ENCODE measurements at regions not wholly inside any gene's neighbourhood (a gene's known extent, or its start where the extent isn't known, plus 50 kb on each side); places are given as distances from the start of the nearest gene placed in this dataset.

DNA sequence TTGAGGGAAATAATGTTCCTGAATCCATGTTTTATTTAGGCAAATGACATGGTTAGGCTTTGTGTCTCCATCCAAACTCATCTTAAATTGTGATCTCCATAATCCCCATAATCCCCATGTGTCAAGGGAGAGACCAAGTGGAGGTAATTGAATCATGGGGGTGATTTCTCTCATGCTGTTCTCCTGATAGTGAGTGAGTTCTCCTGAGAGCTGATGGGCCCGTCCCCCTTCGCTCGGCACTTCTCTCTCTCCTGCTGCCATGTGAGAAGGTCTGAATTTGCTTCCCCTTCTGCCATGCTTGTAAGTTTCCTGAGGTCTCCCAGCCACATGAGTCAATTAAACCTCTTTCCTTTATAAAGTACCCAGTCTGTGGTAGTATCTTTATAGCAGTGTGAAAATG is 563.0 kb upstream of the NR3C2 start:
- Histone ChIP-seq H3K27ac (ENCODE audit: low read depth, low read length, severe bottlenecking) (no peak overlapping the region), H3K4me1 (ENCODE audit: control insufficient read depth, insufficient read depth, low read length, poor library complexity, severe bottlenecking) (no peaks in the 10 kb centered on the region), H3K4me3 (ENCODE audit: extremely low read depth, insufficient read depth, low read length, poor library complexity, severe bottlenecking) (no peak overlapping the region), H3K9me3 (ENCODE audit: control insufficient read depth, low read length) (no peaks in the 10 kb centered on the region), H3K36me3 (ENCODE audit: control insufficient read depth, insufficient read depth, low read length) (no peaks in the 10 kb centered on the region)
- WGBS, 2 experiments (ENCODE audit: insufficient coverage in 2 of 2), result 100% methylated on average over 1 of the region's 3 CpGs; no CpG with 5 or more reads in 1 of the 2 experiments

DNA sequence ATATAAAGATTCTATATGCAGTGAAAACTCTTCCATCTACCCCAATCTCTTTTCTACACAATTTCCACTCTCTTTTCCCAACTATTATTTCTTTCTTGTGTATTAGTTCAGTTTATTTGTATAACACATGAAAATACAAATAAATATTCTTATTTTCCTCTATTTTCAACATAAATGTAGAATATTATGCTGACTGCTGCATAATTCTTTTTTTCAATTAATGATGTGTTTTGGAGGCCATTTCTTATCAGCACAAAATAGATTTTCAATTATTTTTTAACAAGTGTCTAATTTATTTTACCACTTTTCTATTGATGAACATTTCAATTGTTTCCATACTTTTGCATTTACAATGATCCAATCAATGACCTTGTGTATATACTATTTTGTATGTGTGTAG is 557.7 kb upstream of the NR3C2 start:
- H3K4me1 ChIP-seq (ENCODE audit: control insufficient read depth, insufficient read depth, low read length, poor library complexity, severe bottlenecking), result no peaks in the 10 kb centered on the region
- H3K27ac ChIP-seq (ENCODE audit: low read depth, low read length, severe bottlenecking), result no peak overlapping the region
- no peak overlapping the region for H3K4me3 ChIP-seq (ENCODE audit: extremely low read depth, insufficient read depth, low read length, poor library complexity, severe bottlenecking)

DNA sequence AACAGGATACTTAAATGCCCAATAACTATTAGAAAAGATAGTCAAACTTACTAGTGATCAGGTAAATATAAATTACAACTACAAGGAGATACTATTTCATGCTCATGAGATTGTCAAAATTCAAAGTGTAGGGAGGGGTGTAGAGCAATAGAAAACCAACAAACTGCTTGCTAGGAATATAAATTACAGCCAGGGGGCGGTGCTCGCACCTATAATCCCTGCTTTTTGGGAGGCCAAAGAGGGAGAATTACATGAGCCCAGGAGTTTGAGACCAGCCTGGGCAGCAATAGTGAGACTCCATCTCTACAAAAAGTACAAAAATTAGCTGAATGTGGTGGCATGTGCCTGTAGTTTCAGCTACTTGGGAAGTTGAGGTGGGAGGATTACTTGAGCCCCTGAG is 556.5 kb upstream of the NR3C2 start:
- no peaks in the 10 kb centered on the region for H3K4me1 ChIP-seq (ENCODE audit: control insufficient read depth, insufficient read depth, low read length, poor library complexity, severe bottlenecking)
- 0 to 38% methylated on average over 1 to 2 of the region's 2 CpGs for WGBS, 2 experiments (ENCODE audit: insufficient coverage in 2 of 2)
- H3K27ac ChIP-seq (ENCODE audit: low read depth, low read length, severe bottlenecking), result no peak overlapping the region

More for the DNA sequence above, 557.7 kb upstream of the NR3C2 start:
- no peaks in the 10 kb centered on the region for H3K9me3 ChIP-seq (ENCODE audit: control insufficient read depth, low read length)
- H3K36me3 ChIP-seq (ENCODE audit: control insufficient read depth, insufficient read depth, low read length), result no peaks in the 10 kb centered on the region

DNA sequence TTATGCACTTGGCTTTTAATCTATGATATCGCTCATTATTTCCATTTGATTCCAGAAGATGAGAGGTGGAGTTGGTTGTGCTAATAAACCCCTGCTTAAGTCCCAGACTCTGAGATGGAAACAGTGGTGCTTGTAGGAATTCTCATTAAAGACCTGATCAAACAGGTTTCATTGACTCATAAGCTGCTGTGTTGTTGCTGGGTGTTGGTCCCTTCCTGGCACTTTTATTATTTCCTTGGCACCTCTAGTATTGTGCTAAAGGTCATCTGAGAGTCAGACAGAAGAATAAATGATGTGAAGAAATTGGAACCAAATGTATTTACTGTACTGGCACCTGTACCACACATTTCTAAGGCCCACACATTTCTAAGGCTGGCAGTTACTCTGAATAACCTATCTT is 544.7 kb upstream of the NR3C2 start:
- Histone ChIP-seq H3K36me3 (ENCODE audit: control insufficient read depth, insufficient read depth, low read length) (no peaks in the 10 kb centered on the region), H3K4me1 (ENCODE audit: control insufficient read depth, insufficient read depth, low read length, poor library complexity, severe bottlenecking) (no peaks in the 10 kb centered on the region), H3K4me3 (ENCODE audit: extremely low read depth, insufficient read depth, low read length, poor library complexity, severe bottlenecking) (no peak overlapping the region), H3K27ac (ENCODE audit: low read depth, low read length, severe bottlenecking) (no peak overlapping the region), H3K9me3 (ENCODE audit: control insufficient read depth, low read length) (no peaks in the 10 kb centered on the region)
- WGBS, 2 experiments (ENCODE audit: insufficient coverage in 2 of 2), result no CpG with 5 or more reads among the region's 1 CpG

More for the DNA sequence above, 556.5 kb upstream of the NR3C2 start:
- Histone ChIP-seq H3K4me3 (ENCODE audit: extremely low read depth, insufficient read depth, low read length, poor library complexity, severe bottlenecking) (no peak overlapping the region), H3K36me3 (ENCODE audit: control insufficient read depth, insufficient read depth, low read length) (no peaks in the 10 kb centered on the region), H3K9me3 (ENCODE audit: control insufficient read depth, low read length) (no peaks in the 10 kb centered on the region)

DNA sequence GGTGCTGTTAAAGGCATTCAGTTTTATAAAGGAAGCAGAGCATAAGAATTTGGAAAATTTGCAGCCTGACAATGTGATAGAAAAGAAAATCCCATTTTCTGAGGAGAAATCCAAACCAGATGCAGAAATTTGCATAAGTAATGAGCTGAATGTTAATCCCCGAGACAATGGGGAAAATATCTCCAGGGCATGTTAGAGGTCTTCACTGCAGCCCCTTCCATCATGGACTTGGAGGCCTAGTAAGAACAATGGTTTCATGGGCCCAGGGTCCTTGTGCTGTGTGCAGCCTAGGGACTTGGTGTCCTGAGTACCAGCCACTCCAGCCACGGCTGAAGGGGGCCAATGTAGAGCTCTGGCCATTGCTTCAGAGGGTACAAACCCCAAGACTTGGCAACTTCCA is 542.7 kb upstream of the NR3C2 start:
- Histone ChIP-seq H3K9me3 (ENCODE audit: control insufficient read depth, low read length) (no peaks in the 10 kb centered on the region), H3K4me1 (ENCODE audit: control insufficient read depth, insufficient read depth, low read length, poor library complexity, severe bottlenecking) (no peaks in the 10 kb centered on the region)
- 95 to 100% methylated on average over 2 of the region's 2 CpGs for WGBS, 2 experiments (ENCODE audit: insufficient coverage in 2 of 2)

DNA sequence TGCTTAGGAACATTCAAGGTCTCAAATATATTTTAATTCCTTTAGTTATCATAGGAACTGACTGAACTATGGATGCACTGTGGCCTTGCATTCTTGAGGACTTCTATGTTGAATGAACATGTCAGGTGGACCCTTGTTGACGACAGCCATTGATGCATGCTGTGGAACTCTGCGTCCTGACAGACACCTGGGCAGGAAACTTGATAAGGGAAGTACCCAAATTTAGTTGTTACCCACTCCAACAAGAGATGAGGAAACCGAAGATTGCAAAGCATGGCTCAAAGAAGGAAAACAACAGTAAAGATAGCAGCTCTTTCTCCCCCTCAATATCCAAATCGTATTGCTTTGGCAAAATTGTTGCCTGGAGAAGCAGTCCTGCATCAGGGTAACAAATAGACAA is 540.0 kb upstream of the NR3C2 start:
- Histone ChIP-seq H3K36me3 (ENCODE audit: control insufficient read depth, insufficient read depth, low read length) (no peaks in the 10 kb centered on the region), H3K9me3 (ENCODE audit: control insufficient read depth, low read length) (no peaks in the 10 kb centered on the region), H3K4me3 (ENCODE audit: extremely low read depth, insufficient read depth, low read length, poor library complexity, severe bottlenecking) (no peak overlapping the region), H3K4me1 (ENCODE audit: control insufficient read depth, insufficient read depth, low read length, poor library complexity, severe bottlenecking) (no peaks in the 10 kb centered on the region), H3K27ac (ENCODE audit: low read depth, low read length, severe bottlenecking) (no peak overlapping the region)
- WGBS, 2 experiments (ENCODE audit: insufficient coverage in 2 of 2), result 94 to 100% methylated on average over 1 to 3 of the region's 4 CpGs

More for the DNA sequence above, 542.7 kb upstream of the NR3C2 start:
- Histone ChIP-seq H3K27ac (ENCODE audit: low read depth, low read length, severe bottlenecking) (no peak overlapping the region), H3K36me3 (ENCODE audit: control insufficient read depth, insufficient read depth, low read length) (no peaks in the 10 kb centered on the region), H3K4me3 (ENCODE audit: extremely low read depth, insufficient read depth, low read length, poor library complexity, severe bottlenecking) (no peak overlapping the region)

DNA sequence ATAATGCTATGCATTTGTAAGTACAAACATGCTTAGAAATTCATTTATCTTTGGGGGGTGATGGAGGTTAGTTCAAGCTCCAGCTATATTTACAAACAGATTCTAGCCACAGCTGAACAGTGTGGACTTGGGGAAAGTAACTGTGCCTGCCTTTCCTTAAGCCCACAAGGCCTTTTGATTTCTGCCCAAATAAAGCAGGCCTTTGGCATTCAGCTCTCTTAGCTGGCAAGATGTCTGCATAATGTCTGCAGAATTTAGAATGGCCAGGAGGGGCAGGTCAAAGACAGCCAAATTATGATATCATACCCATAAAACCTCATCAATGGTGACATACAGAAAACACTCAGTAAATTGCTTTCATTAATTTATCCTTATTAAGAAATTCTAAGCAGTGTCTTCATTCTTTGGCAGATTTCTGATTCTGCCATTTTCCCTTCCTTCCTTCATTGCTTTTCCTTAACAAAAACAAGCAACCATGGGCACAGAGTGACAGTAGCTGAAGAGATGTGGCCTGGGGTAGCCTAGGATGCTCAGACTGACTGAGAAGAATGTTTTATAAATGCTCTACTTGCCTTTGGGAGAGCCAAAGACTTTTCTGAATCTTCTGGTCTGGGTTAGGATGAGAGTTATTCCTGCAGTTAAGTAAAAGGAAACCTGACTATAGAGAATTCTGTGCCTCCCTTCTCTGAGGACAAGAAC is 538.7 kb upstream of the NR3C2 start:
- Histone ChIP-seq H3K9me3 (ENCODE audit: control insufficient read depth, low read length) (no peaks in the 10 kb centered on the region), H3K4me1 (ENCODE audit: control insufficient read depth, insufficient read depth, low read length, poor library complexity, severe bottlenecking) (no peaks in the 10 kb centered on the region), H3K4me3 (ENCODE audit: extremely low read depth, insufficient read depth, low read length, poor library complexity, severe bottlenecking) (no peak overlapping the region), H3K27ac (ENCODE audit: low read depth, low read length, severe bottlenecking) (no peak overlapping the region), H3K36me3 (ENCODE audit: control insufficient read depth, insufficient read depth, low read length) (no peaks in the 10 kb centered on the region)

DNA sequence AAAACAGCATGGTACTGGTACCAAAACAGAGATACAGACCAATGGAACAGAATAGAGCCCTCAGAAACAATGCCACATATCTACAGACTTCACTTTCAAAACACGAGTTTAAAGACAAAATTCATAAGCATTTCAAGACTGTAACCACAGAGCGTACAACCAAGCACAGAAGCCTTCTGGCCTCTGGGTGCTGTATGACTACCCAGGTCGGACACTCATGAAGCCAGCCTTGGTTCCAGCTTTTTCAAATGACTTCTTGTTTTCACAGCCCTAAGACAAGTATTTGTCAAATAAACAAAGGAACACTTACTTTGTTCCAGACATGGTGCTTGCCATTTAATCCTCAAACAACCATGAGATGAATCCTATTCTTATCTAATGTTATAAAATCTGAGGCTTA is 536.1 kb upstream of the NR3C2 start:
- Histone ChIP-seq H3K4me1 (ENCODE audit: control insufficient read depth, insufficient read depth, low read length, poor library complexity, severe bottlenecking) (no peaks in the 10 kb centered on the region), H3K27ac (ENCODE audit: low read depth, low read length, severe bottlenecking) (no peak overlapping the region), H3K9me3 (ENCODE audit: control insufficient read depth, low read length) (no peaks in the 10 kb centered on the region), H3K4me3 (ENCODE audit: extremely low read depth, insufficient read depth, low read length, poor library complexity, severe bottlenecking) (no peak overlapping the region), H3K36me3 (ENCODE audit: control insufficient read depth, insufficient read depth, low read length) (no peaks in the 10 kb centered on the region)
- WGBS, 2 experiments (ENCODE audit: insufficient coverage in 2 of 2), result 85 to 93% methylated on average over 3 of the region's 3 CpGs

DNA sequence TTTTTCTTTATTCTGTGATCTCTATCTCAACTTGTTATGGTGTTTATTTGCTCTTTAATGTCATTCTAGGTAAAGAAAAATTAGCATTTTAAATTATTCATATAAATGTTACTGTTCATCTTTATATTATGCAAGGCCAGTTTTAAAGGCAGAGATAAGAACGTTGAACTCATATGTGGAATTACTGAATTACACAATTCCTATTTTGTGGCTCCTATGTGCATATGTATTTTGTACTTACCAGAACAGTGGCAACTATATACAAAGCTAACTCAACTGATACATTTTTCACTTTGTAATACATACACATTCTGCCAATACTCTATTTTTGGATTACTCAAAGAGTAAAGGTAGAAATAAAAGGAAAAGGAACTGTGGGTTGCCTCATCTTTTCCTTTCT is 533.2 kb upstream of the NR3C2 start:
- Histone ChIP-seq H3K4me3 (ENCODE audit: extremely low read depth, insufficient read depth, low read length, poor library complexity, severe bottlenecking) (no peak overlapping the region), H3K36me3 (ENCODE audit: control insufficient read depth, insufficient read depth, low read length) (no peaks in the 10 kb centered on the region), H3K4me1 (ENCODE audit: control insufficient read depth, insufficient read depth, low read length, poor library complexity, severe bottlenecking) (no peaks in the 10 kb centered on the region), H3K9me3 (ENCODE audit: control insufficient read depth, low read length) (no peaks in the 10 kb centered on the region), H3K27ac (ENCODE audit: low read depth, low read length, severe bottlenecking) (no peak overlapping the region)
- no CpG with 5 or more reads among the region's 1 CpG for WGBS, 2 experiments (ENCODE audit: insufficient coverage in 2 of 2)

DNA sequence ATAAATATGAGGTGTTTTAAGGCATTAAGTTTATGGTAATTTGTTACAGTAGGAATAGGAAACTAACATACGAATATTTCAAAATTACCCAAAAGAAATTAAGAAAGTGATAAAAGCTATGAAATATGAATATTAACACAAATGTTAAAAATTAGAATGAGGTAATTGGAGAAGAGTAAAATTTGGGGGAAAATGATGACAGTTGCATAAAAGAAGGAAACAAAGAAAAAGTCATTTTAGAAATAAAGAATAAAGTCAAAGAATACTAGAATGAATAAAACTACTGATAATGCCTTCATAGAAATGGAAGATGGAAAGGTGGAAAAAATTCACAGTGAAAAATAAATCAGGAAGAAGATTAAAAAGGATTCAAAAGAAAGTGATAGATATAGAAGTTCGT is 522.9 kb upstream of the NR3C2 start:
- Histone ChIP-seq H3K4me3 (ENCODE audit: extremely low read depth, insufficient read depth, low read length, poor library complexity, severe bottlenecking) (no peak overlapping the region), H3K36me3 (ENCODE audit: control insufficient read depth, insufficient read depth, low read length) (no peaks in the 10 kb centered on the region), H3K9me3 (ENCODE audit: control insufficient read depth, low read length) (no peaks in the 10 kb centered on the region), H3K4me1 (ENCODE audit: control insufficient read depth, insufficient read depth, low read length, poor library complexity, severe bottlenecking) (no peaks in the 10 kb centered on the region), H3K27ac (ENCODE audit: low read depth, low read length, severe bottlenecking) (no peak overlapping the region)
- no CpG with 5 or more reads among the region's 2 CpGs for WGBS, 2 experiments (ENCODE audit: insufficient coverage in 2 of 2)

DNA sequence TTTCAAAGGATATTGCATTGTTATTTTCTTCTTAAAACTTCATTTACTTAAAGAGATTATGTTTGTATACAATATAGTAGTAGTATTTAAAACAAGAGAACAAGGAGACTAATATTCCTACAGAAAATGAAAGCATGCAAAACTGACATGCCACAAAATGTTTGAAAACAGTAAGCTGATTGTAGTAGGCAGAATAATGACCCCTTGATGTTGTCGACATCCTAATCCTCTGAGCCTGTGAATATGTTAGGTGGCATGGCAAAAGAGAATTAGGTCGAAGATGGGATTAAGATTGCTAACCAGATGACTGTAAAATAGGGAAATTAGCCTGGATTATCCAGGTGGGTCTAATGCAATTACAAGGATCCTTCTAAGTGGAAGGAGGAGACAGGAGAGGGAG is 522.2 kb upstream of the NR3C2 start:
- Histone ChIP-seq H3K9me3 (ENCODE audit: control insufficient read depth, low read length) (no peaks in the 10 kb centered on the region), H3K27ac (ENCODE audit: low read depth, low read length, severe bottlenecking) (no peak overlapping the region), H3K36me3 (ENCODE audit: control insufficient read depth, insufficient read depth, low read length) (no peaks in the 10 kb centered on the region), H3K4me1 (ENCODE audit: control insufficient read depth, insufficient read depth, low read length, poor library complexity, severe bottlenecking) (no peaks in the 10 kb centered on the region), H3K4me3 (ENCODE audit: extremely low read depth, insufficient read depth, low read length, poor library complexity, severe bottlenecking) (no peak overlapping the region)
- WGBS, 2 experiments (ENCODE audit: insufficient coverage in 2 of 2), result 76 to 96% methylated on average over 2 of the region's 2 CpGs

Data from mesodermal cell (in vitro differentiated cells).